ENCODE measurements at regions not wholly inside any gene's neighbourhood (a gene's known extent, or its start where the extent isn't known, plus 50 kb on each side); places are given as distances from the start of the nearest gene placed in this dataset.

DNA sequence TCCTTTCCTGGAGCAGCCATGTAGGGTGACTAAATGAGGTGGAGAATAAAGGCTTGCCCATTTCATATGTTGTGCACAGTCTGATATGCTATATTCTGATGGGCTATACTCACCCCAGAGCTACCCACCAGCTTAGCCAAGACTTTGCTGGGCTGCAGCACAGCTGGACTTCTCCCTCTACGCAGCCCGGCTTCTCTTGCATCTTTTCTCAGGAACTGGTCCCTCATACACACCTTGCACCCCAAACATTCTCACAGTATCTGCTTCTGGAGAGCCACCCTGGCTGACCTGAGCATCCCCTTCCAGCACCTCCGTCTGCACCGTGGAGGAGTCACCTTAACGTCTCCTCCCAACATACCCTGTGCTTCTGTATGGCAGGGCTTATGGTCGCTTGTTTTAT lies 150.8 kb upstream of the PMEPA1 start:
- Histone ChIP-seq H3K36me3 (ENCODE audit: control insufficient read depth in 2 of 2, extremely low read depth in 1 of 2, insufficient read depth in 2 of 2, low read length in 2 of 2) (no peaks in the 10 kb centered on the region), H3K27me3 (ENCODE audit: control insufficient read depth in 2 of 2, insufficient read depth in 2 of 2, low read length in 2 of 2) (peaks cover 0 to 6% of the 10 kb centered on the region in 2 experiments), H3K9ac (replicated peaks; ENCODE audit: extremely low read depth, insufficient read depth, low read length) (no peak overlapping the region), H3K9me3 (replicated peaks; ENCODE audit: control insufficient read depth, insufficient read depth, low read length) (no peaks in the 10 kb centered on the region), H3K4me3 (replicated peaks in 1 of 3; ENCODE audit: insufficient read depth in 1 of 3, low read depth in 1 of 3, low read length in 3 of 3) (no peak overlapping the region), H3K79me2 (ENCODE audit: control insufficient read depth, insufficient read depth, low read length) (no peaks in the 10 kb centered on the region), H3K4me1 (ENCODE audit: control insufficient read depth, extremely low read depth, insufficient read depth, low read length) (no peaks in the 10 kb centered on the region), H4K20me1 (replicated peaks; ENCODE audit: control insufficient read depth, extremely low read depth, insufficient read depth, low read length) (no peaks in the 10 kb centered on the region), H3K27ac (ENCODE audit: insufficient read depth, low read depth, low read length) (no peak overlapping the region), H3K4me2 (ENCODE audit: insufficient read depth, low read length) (no peak overlapping the region), H3K9me1 (replicated peaks; ENCODE audit: control insufficient read depth, extremely low read depth, insufficient read depth, low read length) (no peaks in the 10 kb centered on the region), H2AFZ (ENCODE audit: low read depth, low read length) (no peak overlapping the region)
- CTCF ChIA-PET: no interaction called here
- DNase-seq (ENCODE audit: low read depth, low spot score) (no peak), FAIRE-seq (no peak)
- TF ChIP-seq, protein P1, sequence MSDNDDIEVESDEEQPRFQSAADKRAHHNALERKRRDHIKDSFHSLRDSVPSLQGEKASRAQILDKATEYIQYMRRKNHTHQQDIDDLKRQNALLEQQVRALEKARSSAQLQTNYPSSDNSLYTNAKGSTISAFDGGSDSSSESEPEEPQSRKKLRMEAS (IDR thresholded peaks at IDR 0.05; ENCODE audit: insufficient read depth, insufficient read length): no peak
- TF ChIP-seq EZH2 (IDR thresholded peaks at IDR 0.05; ENCODE audit: borderline replicate concordance, low read depth, low read length, severe bottlenecking) (no peak), JUN (IDR thresholded peaks at IDR 0.05; ENCODE audit: borderline replicate concordance, insufficient read depth, insufficient read length, low read depth) (no peak), GATA2 (IDR thresholded peaks at IDR 0.05; ENCODE audit: insufficient read depth, insufficient read length, low read depth, low read length) (no peak), FOS (IDR thresholded peaks at IDR 0.05; ENCODE audit: borderline replicate concordance, insufficient read depth, low read length) (no peak), POLR2A (IDR thresholded peaks at IDR 0.05; ENCODE audit: low read depth, low read length) (no peak), POLR2AphosphoS5 (IDR thresholded peaks at IDR 0.05; ENCODE audit: insufficient read depth, low read depth, low read length) (no peak), MYC (IDR thresholded peaks at IDR 0.05; ENCODE audit: low read depth, low read length) (no peak)
- TF ChIP-seq, protein P2, sequence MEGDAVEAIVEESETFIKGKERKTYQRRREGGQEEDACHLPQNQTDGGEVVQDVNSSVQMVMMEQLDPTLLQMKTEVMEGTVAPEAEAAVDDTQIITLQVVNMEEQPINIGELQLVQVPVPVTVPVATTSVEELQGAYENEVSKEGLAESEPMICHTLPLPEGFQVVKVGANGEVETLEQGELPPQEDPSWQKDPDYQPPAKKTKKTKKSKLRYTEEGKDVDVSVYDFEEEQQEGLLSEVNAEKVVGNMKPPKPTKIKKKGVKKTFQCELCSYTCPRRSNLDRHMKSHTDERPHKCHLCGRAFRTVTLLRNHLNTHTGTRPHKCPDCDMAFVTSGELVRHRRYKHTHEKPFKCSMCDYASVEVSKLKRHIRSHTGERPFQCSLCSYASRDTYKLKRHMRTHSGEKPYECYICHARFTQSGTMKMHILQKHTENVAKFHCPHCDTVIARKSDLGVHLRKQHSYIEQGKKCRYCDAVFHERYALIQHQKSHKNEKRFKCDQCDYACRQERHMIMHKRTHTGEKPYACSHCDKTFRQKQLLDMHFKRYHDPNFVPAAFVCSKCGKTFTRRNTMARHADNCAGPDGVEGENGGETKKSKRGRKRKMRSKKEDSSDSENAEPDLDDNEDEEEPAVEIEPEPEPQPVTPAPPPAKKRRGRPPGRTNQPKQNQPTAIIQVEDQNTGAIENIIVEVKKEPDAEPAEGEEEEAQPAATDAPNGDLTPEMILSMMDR (IDR thresholded peaks at IDR 0.05; ENCODE audit: extremely low read depth in 1 of 2, insufficient read depth in 1 of 2, low read depth in 1 of 2, low read length in 2 of 2): no peak
- POLR2A ChIA-PET: no interaction called here
- BruUV-seq (replicated peaks): no TSS peak
- dilution Hi-C loops (cut with MboI; ENCODE audit: extremely low pct_ligation_motif_present, low sequenced_read_pairs) (no loop called here), intact Hi-C loops (cut with micrococcal nuclease) (loop anchor here (10.0 kb wide), 1 partner anchor 206 kb away; no protein-coding TSS in a partner anchor)
